PC-3 (cell line): ENCODE measurements at regions not wholly inside any gene's neighbourhood (a gene's known extent, or its start where the extent isn't known, plus 50 kb on each side); places are given as distances from the start of the nearest gene placed in this dataset.
A peak's percentile ranks its signal among the peaks of the same experiment; 100 is the strongest.

Source experiments
- CTCF ChIP-seq: fragments of 300-600 bp; sonication (generic); conservative IDR thresholded peaks from 2 replicates; pipeline ENCODE4 v1.5.1; 2017; ENCODE audit warnings: antibody characterized with exemption, low read depth, mild to moderate bottlenecking, low read length
- EZH2 ChIP-seq: fragments of 300-600 bp; sonication (generic); IDR thresholded peaks from one replicate; pipeline ENCODE4 v1.6.1; 2017; ENCODE audit warnings: antibody characterized with exemption, mild to moderate bottlenecking, low read length; ENCODE audit not compliant: unreplicated experiment

DNA sequence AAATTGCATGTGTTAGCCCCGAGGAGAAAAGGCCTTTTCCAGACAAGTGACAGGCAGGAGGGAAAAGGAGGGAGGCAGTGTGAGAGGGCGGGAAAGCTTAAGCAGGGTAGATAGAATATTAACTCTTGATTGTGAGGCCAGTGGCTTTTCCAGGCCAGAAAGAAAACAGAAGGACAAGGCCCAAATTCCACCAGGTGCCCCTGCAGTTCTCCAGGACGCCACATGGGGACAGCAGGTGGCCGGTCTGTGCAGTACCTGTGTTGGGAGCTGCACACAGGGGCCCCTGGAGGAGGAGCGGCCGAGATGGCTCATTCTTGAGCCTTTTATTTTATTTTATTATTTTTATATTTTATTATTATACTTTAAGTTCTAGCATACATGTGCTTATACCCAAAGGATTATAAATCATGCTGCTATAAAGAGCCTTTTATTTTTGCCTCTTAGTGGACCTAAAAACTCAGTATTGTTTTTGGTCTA, 141.3 kb upstream of the KLF14 start:
- TF ChIP-seq CTCF (peak; percentile 76), EZH2 (no peak)
